Gastrocnemius medialis (tissue), 4 donors: ENCODE measurements at regions not wholly inside any gene's neighbourhood (a gene's known extent, or its start where the extent isn't known, plus 50 kb on each side); places are given as distances from the start of the nearest gene placed in this dataset.

Experiments
- CTCF ChIP-seq, 5 experiments: fragments of 450-650 bp in 3 of 5; fragments of 200-600 bp in 2 of 5; sonication (generic) in 2 of 5; IDR thresholded peaks in 4 of 5; conservative IDR thresholded peaks in 1 of 5; 1 replicate in 4 of 5; 2 replicates in 1 of 5; pipeline ENCODE4 v1.5.1; 2016 to 2019; ENCODE audit warnings: antibody characterized with exemption in 5 of 5, mild to moderate bottlenecking in 3 of 5, moderate library complexity in 3 of 5
- POLR2A ChIP-seq, 2 donors: fragments of 450-650 bp; IDR thresholded peaks; one replicate each; pipeline ENCODE4 v1.6.1; 2017; ENCODE audit warnings: antibody characterized with exemption in 2 of 2, mild to moderate bottlenecking in 2 of 2, moderate library complexity in 2 of 2

GRCh38 chrX:151085207-151085606 lies 91.2 kb upstream of the GPR50 start:
- TF ChIP-seq CTCF (IDR thresholded peaks at IDR 0.05 in 4 of 5, conservative IDR thresholded peaks at IDR 0.05 in 1 of 5) (no peak), POLR2A (IDR thresholded peaks at IDR 0.05) (no peak)
